SK-N-MC (cell line): ENCODE measurements at regions not wholly inside any gene's neighbourhood (a gene's known extent, or its start where the extent isn't known, plus 50 kb on each side); places are given as distances from the start of the nearest gene placed in this dataset.
"Not testable (repeated sequence)": the region's sequence is repeated elsewhere in the genome, so short reads cannot be mapped to it uniquely, and the experiment has no call there.

Experiments
- DNase-seq: peaks from one replicate; pipeline ENCODE4 v3.0.0-alpha.2; 2011; ENCODE audit warnings: low read depth, low spot score
- H3K27ac ChIP-seq: fragments of 200-600 bp; sonication (generic); 2 replicates; pipeline ENCODE4 v1.5.1; 2016; ENCODE audit warnings: mixed run types
- H3K36me3 ChIP-seq: fragments of 200-600 bp; sonication (generic); 2 replicates; pipeline ENCODE4 v1.6.1; 2017; ENCODE audit warnings: antibody characterized with exemption, low read length, mixed read lengths; ENCODE audit not compliant: insufficient read depth
- H3K4me3 ChIP-seq: fragments of 200-600 bp; sonication (generic); 2 replicates; pipeline ENCODE4 v1.5.1; 2016
- H3K9ac ChIP-seq: fragments of 200-600 bp; sonication (generic); 2 replicates; pipeline ENCODE4 v1.8.0; 2017; ENCODE audit warnings: mixed run types, mixed read lengths; ENCODE audit not compliant: insufficient read length
- H3K9me3 ChIP-seq: fragments of 200-600 bp; sonication (generic); 2 replicates; pipeline ENCODE4 v1.6.1; 2017; ENCODE audit warnings: low read depth, mild to moderate bottlenecking, antibody characterized with exemption, low read length, moderate library complexity, mixed read lengths

DNA sequence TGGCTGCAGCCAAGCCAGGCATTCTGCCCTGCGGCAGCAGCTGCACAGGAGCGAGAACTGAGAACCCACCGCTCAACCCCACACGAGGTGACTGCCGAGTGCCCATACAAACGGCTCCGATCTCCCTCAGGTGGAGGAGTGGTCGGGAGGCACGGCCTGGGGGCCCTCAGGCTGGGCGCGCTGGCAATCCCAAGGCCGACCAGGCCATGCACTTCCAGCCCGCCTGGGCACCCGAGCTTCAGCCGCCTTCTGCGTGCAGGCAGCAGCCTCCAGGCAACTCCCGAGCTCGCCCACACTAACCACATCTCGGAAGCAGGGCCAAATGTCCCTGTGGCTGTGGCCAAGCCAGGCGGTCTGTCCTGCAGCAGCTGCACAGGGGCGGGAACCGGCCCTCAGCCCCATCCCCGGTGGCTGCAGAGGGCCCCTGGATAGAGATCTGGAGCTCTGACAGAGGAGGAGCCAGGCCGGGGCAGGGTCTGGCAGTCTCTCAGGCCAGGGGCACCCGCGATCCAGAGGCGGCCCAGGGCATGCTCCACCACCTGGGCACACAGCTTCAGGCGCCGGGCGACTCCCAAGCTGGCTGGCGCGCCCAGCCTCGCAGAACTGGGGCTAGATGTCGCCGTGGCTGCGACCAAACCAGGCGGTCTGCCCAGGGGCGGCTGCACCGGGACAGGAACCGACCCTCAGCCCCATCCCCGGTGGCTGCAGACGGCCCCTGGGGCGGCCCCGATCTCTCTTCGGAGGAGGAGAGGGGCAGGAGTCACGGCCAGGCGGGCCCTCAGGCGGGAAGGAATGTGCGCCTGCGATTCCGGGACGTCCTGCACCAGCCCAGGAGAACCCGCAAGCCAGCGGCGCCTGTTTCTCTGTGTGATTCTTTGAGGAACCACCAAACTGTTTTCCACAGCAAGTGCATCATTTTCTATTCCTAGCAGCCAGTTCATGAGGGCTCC lies 538.0 kb downstream of the CWH43 start:
- not testable (repeated sequence) for DNase-seq, H3K9ac ChIP-seq, H3K36me3 ChIP-seq, H3K4me3 ChIP-seq, H3K27ac ChIP-seq, H3K9me3 ChIP-seq

GRCh38 chr4:49558916-49559676 lies 573.0 kb downstream of the CWH43 start:
- not testable (repeated sequence) for H3K9me3 ChIP-seq, H3K27ac ChIP-seq, H3K36me3 ChIP-seq, DNase-seq, H3K9ac ChIP-seq, H3K4me3 ChIP-seq

- H3K4me3 ChIP-seq, DNase-seq, H3K9ac ChIP-seq, H3K36me3 ChIP-seq, H3K9me3 ChIP-seq, H3K27ac ChIP-seq: not testable (repeated sequence)
These were observed 574.2 kb downstream of the CWH43 start for GRCh38 chr4:49560131-49560816.

DNA sequence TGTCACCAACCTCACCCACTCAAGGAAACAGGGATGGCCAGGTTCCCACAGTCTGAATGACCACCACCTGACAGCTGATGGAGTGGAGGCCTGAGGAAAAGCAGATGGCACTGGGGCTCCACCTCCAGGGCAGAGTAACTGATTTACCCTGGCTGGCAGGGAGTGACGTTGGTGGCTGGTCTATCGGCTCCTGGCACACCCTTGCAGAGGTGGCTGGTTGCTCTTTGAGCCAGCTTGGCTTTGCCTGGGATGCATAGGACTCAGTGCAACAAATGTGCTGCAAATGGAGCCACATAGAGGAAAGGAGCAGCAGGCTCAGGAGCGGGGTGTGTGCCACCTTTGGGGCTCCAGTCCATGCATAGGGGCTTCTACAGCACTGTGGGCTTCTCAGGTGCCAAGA lies 574.8 kb downstream of the CWH43 start:
- not testable (repeated sequence) for DNase-seq, H3K9ac ChIP-seq, H3K4me3 ChIP-seq, H3K27ac ChIP-seq, H3K36me3 ChIP-seq, H3K9me3 ChIP-seq

DNA sequence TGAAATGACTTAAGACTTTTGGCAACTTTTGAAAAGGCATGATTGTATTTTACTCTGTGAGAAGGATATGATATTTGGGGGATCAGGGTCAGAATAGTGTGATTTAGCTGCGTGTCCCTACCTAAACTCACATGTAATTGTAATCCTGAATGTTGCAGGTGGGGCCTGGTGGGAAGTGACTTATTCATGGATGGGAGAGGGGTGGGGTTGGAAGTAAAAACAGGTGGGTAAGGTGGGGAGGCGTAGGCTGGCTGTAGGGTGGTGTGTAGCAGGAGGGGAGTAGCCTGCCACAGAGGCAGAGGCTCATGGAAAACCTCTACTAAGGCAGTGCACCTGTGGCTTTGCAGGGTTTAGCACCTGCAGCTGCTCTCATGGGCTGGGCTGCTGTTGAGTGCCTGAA lies 584.2 kb downstream of the CWH43 start:
- H3K36me3 ChIP-seq, H3K4me3 ChIP-seq, DNase-seq: not testable (repeated sequence)

DNA sequence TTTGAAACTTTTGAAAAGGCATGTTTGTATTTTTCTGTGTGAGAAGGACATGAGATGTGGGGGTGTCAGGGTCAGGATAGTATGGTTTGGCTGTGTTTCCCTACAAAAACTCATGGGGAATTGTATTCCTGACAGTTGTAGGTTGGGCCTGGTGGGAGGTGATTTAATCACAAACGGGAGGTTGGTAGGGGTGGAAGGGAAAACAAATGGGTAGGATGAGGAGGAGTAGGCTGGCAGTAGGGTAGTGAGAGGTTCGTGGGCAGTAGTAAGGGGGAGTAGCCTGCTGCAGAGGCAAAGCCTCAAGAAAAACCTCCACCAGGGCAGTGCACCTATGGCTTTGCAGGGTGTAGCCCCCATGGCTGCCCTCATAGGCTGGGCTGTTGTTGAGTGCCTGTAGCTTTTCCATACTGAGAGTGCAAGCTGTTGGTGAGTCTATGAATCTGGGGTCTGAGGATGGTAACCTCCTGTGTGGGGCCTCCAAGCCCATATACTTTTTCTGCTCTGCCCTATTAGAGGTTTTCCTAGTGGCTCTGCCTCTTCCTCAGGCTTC lies 587.7 kb downstream of the CWH43 start:
- not testable (repeated sequence) for H3K9me3 ChIP-seq, H3K4me3 ChIP-seq, H3K9ac ChIP-seq, DNase-seq, H3K36me3 ChIP-seq, H3K27ac ChIP-seq

More for the DNA sequence above, 584.2 kb downstream of the CWH43 start:
- H3K9me3 ChIP-seq, H3K27ac ChIP-seq, H3K9ac ChIP-seq: not testable (repeated sequence)

DNA sequence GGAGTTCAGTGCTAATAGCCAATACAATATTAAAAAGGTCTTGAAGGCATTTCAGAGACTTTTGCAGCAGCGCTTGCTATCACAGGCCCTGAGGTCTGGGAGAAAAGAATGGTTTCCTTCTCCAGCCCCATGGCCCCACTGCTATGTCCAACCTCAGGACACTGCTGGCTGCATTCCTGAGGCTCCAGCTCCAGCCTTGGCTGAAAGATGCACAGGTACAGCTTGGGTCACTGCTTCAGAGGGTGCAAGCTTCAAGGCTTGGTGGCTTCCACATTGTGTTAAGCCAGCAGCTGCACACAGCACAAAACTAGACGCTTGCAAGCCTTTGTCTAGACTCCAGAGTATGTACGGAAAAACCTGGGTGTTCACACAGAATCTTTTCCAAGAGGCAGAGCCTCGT lies 589.2 kb downstream of the CWH43 start:
- not testable (repeated sequence) for H3K36me3 ChIP-seq, DNase-seq, H3K9ac ChIP-seq, H3K27ac ChIP-seq, H3K4me3 ChIP-seq, H3K9me3 ChIP-seq

DNA sequence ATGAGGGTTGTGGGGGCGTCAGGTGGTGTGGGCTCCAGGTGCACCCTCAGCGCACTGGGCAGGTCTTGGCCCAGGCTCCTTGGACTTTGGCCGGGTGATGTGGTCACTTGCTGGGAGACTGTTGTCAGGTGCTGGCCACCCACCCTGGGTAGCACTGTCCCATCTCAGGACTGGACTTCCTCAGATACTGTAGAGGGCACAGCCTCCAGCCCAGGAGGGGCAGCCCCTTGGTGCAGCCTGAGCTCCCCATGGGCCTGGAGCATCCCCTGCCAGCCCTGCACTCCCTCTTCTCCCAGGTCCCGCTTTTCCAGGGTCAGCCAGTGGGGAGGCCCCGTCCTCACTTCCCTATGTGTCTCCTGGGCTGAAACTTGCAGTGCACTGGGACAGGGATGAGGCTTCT lies 592.3 kb downstream of the CWH43 start:
- H3K27ac ChIP-seq, DNase-seq, H3K36me3 ChIP-seq, H3K9ac ChIP-seq, H3K4me3 ChIP-seq, H3K9me3 ChIP-seq: not testable (repeated sequence)

- not testable (repeated sequence) for H3K27ac ChIP-seq, H3K9me3 ChIP-seq, DNase-seq, H3K36me3 ChIP-seq, H3K9ac ChIP-seq, H3K4me3 ChIP-seq
These were observed 592.8 kb downstream of the CWH43 start for GRCh38 chr4:49578899-49579298.

GRCh38 chr4:49580166-49580565 lies 594.1 kb downstream of the CWH43 start:
- H3K36me3 ChIP-seq, H3K9ac ChIP-seq, H3K9me3 ChIP-seq, H3K4me3 ChIP-seq, DNase-seq, H3K27ac ChIP-seq: not testable (repeated sequence)

DNA sequence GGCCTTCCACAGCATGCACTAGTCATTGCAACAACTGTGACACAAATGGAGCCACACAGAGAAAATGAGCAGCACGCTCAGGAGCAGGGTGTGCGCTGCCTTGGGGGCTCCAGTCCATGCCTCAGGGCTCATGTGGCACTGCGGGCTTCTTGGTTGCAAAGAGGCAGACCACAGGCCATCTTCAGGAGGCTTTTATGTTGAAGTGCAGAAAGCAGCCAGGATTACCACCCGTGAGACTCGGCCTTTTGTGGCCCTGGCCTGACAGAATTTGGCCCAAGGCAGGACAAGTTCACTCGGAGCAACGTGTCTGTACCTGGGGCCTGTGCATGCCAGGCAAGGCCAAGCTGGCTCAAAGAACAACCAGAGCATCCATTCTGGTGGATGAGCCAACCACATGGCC lies 602.3 kb downstream of the CWH43 start:
- not testable (repeated sequence) for H3K27ac ChIP-seq, H3K36me3 ChIP-seq, H3K9ac ChIP-seq, DNase-seq, H3K4me3 ChIP-seq, H3K9me3 ChIP-seq

DNA sequence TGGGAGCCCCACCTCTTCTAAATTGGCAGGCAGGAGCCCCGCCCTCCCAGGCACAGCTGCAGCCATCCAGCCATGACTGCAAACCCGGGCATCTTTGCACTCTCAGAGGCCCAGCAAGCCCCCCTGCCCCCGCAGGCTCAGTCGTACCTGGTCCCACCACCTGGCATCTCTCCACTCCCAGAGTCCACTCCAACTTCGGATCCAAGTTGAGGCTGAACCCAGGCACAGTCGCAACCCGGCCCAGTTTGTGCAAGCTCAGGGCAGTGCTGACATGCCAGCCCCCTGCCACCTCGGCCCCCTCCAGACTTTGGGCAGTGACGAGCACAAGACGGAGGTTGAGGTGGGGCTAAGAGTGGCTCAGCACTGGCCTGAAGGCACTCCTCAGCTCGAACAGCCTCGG lies 632.4 kb downstream of the CWH43 start:
- H3K36me3 ChIP-seq, H3K9me3 ChIP-seq, H3K4me3 ChIP-seq, DNase-seq, H3K9ac ChIP-seq, H3K27ac ChIP-seq: not testable (repeated sequence)

DNA sequence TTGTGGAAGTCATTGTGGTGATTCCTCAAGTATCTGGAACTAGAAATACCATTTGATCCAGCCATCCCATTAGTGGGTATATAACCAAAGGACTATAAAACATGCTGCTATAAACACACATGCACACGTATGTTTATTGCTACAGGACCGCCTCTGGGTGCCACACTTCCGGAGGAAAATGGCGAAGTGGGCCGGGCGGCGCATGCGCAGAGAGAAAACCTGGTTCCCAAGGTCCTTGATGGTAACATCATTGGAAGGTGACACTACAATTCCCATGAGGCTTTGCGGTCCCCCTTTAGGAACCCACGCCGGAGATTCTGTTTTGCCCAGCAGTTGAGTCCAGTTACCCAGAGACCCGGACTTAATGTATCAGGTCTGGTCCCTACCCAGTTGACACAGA lies 640.4 kb downstream of the CWH43 start:
- not testable (repeated sequence) for H3K9ac ChIP-seq, DNase-seq, H3K9me3 ChIP-seq, H3K4me3 ChIP-seq, H3K36me3 ChIP-seq, H3K27ac ChIP-seq
